CD14-positive monocyte (primary cell): ENCODE measurements at regions not wholly inside any gene's neighbourhood (a gene's known extent, or its start where the extent isn't known, plus 50 kb on each side); places are given as distances from the start of the nearest gene placed in this dataset.

Experiments
- DNase-seq, 3 donors: peaks; one replicate each; pipeline ENCODE4 v3.0.0-alpha.2; 2011 to 2022
- H2AFZ ChIP-seq: 2 replicates; pipeline ENCODE4 v1.6.0; 2012; ENCODE audit warnings: mild to moderate bottlenecking, low read depth, low read length, inconsistent platforms; ENCODE audit not compliant: insufficient read depth, poor library complexity, severe bottlenecking
- H3K27ac ChIP-seq, 2 donors: 1 replicate in 1 of 2; 2 replicates in 1 of 2; pipeline ENCODE4 v1.5.1; 2012 to 2013; ENCODE audit warnings: low read length in 2 of 2, control low read depth in 1 of 2, inconsistent platforms in 1 of 2, low read depth in 1 of 2, mild to moderate bottlenecking in 1 of 2
- H3K27me3 ChIP-seq, 2 donors: one replicate each; pipeline versions ENCODE4 v1.6.0 to v1.6.1; 2011 to 2013; ENCODE audit warnings: low read length in 2 of 2; ENCODE audit not compliant: control insufficient read depth in 2 of 2, insufficient read depth in 2 of 2
- H3K36me3 ChIP-seq, 2 donors: replicated peaks in 1 of 2; 1 replicate in 1 of 2; 2 replicates in 1 of 2; pipeline versions ENCODE4 v1.5.1 to v1.6.1; 2012 to 2013; ENCODE audit warnings: low read length in 2 of 2, control low read depth in 1 of 2, inconsistent platforms in 1 of 2, mild to moderate bottlenecking in 1 of 2; ENCODE audit not compliant: insufficient read depth in 2 of 2, control insufficient read depth in 1 of 2
- H3K4me1 ChIP-seq, 2 donors: 1 replicate in 1 of 2; 2 replicates in 1 of 2; pipeline versions ENCODE4 v1.5.1 to v1.6.1; 2012 to 2013; ENCODE audit warnings: low read length in 2 of 2, control low read depth in 1 of 2, inconsistent platforms in 1 of 2, mild to moderate bottlenecking in 1 of 2, moderate library complexity in 1 of 2; ENCODE audit not compliant: insufficient read depth in 2 of 2, control insufficient read depth in 1 of 2
- H3K4me2 ChIP-seq: replicated peaks from 2 replicates; pipeline ENCODE3; 2012; ENCODE audit warnings: low read length, moderate library complexity, mild to moderate bottlenecking; ENCODE audit not compliant: poor library complexity, severe bottlenecking; ENCODE audit errors: extremely low read depth
- H3K4me3 ChIP-seq, 3 experiments: fragments of 200-600 bp in 1 of 3; sonication (generic) in 1 of 3; replicated peaks in 1 of 3; 1 replicate in 2 of 3; 2 replicates in 1 of 3; pipeline ENCODE4 v1.5.1; 2011 to 2013; ENCODE audit warnings: low read length in 3 of 3, mild to moderate bottlenecking in 3 of 3, control low read depth in 2 of 3, low read depth in 2 of 3, inconsistent platforms in 1 of 3, moderate library complexity in 1 of 3
- H3K79me2 ChIP-seq: 2 replicates; pipeline ENCODE4 v1.6.0; 2012; ENCODE audit warnings: mild to moderate bottlenecking, control low read depth, inconsistent platforms, low read length, moderate library complexity; ENCODE audit not compliant: insufficient read depth
- H3K9ac ChIP-seq: 2 replicates; pipeline ENCODE4 v1.6.0; 2017; ENCODE audit warnings: low read length, mild to moderate bottlenecking; ENCODE audit not compliant: insufficient read depth, poor library complexity, severe bottlenecking
- H3K9me3 ChIP-seq, 2 donors: replicated peaks in 1 of 2; 1 replicate in 1 of 2; 2 replicates in 1 of 2; pipeline versions ENCODE4 v1.5.1 to v1.6.1; 2012 to 2013; ENCODE audit warnings: low read length in 2 of 2, control low read depth in 1 of 2; ENCODE audit not compliant: control insufficient read depth in 1 of 2, insufficient read depth in 1 of 2
- H4K20me1 ChIP-seq: 2 replicates; pipeline ENCODE4 v1.6.0; 2012; ENCODE audit warnings: mild to moderate bottlenecking, low read length, control low read depth, moderate library complexity; ENCODE audit not compliant: insufficient read depth
- H3K27ac Mint-ChIP-seq, 7 donors: one replicate each; pipeline ENCODE4 v1.8.0; 2020; ENCODE audit warnings: mild to moderate bottlenecking in 7 of 7, mixed read lengths in 7 of 7, moderate library complexity in 6 of 7, inconsistent platforms in 2 of 7
- H3K27me3 Mint-ChIP-seq, 3 donors: one replicate each; pipeline ENCODE4 v1.8.0; 2021 to 2022; ENCODE audit warnings: low read depth in 3 of 3, mild to moderate bottlenecking in 3 of 3, mixed read lengths in 3 of 3, moderate library complexity in 3 of 3, inconsistent platforms in 1 of 3
- H3K36me3 Mint-ChIP-seq, 2 donors: one replicate each; pipeline ENCODE4 v1.8.0; 2020; ENCODE audit warnings: mixed read lengths in 2 of 2, inconsistent platforms in 1 of 2, mild to moderate bottlenecking in 1 of 2
- H3K4me1 Mint-ChIP-seq: one replicate; pipeline ENCODE4 v1.8.0; 2020; ENCODE audit warnings: mild to moderate bottlenecking, mixed read lengths
- H3K4me3 Mint-ChIP-seq, 2 donors: one replicate each; pipeline ENCODE4 v1.8.0; 2020; ENCODE audit warnings: mild to moderate bottlenecking in 2 of 2, mixed read lengths in 2 of 2, moderate library complexity in 1 of 2
- H3K9me3 Mint-ChIP-seq, 7 donors: one replicate each; pipeline ENCODE4 v1.8.0; 2020 to 2022; ENCODE audit warnings: mixed read lengths in 7 of 7, mild to moderate bottlenecking in 6 of 7, moderate library complexity in 6 of 7, inconsistent platforms in 2 of 7
- WGBS: methylation state at CpG from one replicate; pipeline ENCODE4 v1.1.5; 2013; ENCODE audit warnings: missing lambda C conversion rate; ENCODE audit not compliant: insufficient coverage; 5-methylcytosine and 5-hydroxymethylcytosine counted together
- intact Hi-C, 2 donors: fragments of 100-400 bp; cut with micrococcal nuclease; formaldehyde crosslinking; loops; one replicate each; pipeline versions ENCODE4 v1.15.0 to v1.15.1; 2023
- TF ChIP-seq, protein P1 (sequence below): fragments of 200-600 bp; IDR thresholded peaks from one replicate; pipeline ENCODE4 v1.8.0; 2022; ENCODE audit warnings: antibody characterized with exemption, mild to moderate bottlenecking

DNA sequence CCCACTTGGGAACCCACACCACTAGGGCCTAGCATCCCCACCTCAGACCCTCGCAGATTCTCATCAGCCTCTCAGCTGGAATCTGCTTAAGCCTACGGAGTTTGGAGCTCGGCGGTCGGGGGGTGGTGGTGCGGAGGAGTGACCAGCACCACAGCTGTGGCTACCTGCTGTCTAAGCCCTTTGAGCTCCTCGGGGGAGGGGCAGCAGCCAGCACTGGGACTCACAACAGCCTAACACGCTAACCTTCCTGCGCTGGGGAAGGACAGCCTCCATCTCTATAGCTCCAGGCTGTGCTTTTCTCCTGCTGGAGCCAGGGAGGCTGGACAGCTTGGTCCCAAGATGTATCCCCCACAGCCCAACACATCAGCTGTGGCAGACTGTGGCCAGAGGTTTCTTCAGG, 281.5 kb downstream of the USP46 start:
- intact Hi-C loops: loop anchor here (2.0 to 10.0 kb wide), 3 partner anchors 605 to 1857 kb away; no protein-coding TSS in a partner anchor
- Mint-ChIP-seq H3K4me1 (no peaks in the 10 kb centered on the region), H3K9me3 (peaks cover 0 to 1% (median 0%) of the 10 kb centered on the region in 7 donors)

DNA sequence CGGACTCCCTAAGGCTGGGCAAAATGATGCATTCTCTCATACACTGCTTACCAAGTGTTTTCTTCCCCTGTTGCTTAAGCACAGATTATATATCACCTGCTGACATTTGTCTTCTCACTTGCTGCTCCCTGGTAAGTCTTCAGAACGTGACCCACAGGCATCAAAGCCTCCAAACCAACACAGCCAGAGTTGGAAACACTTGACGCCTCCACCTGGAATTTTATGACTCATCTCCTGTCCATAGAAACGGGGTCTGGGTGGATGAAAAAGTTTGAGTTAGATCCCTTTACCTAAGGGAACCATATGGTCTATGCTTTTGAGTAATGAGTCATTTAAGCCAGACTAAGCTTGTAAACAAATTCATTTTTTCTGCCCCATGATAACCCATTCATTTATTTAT, 251.6 kb downstream of the USP46 start:
- Histone ChIP-seq H3K36me3 (no peaks in the 10 kb centered on the region), H2AFZ (no peak overlapping the region), H3K9me3 (peaks cover 20 to 21% of the 10 kb centered on the region in 2 donors), H3K4me1 (no peaks in the 10 kb centered on the region), H3K27ac (no peak overlapping the region), H3K79me2 (no peaks in the 10 kb centered on the region), H3K9ac (no peak overlapping the region), H3K27me3 (no peaks in the 10 kb centered on the region), H4K20me1 (no peaks in the 10 kb centered on the region), H3K4me2 (no peak overlapping the region), H3K4me3 (no peak overlapping the region)
- peaks cover 12 to 29% (median 20%) of the 10 kb centered on the region in 7 donors for H3K9me3 Mint-ChIP-seq
- no peaks in the 10 kb centered on the region for H3K36me3 Mint-ChIP-seq
- intact Hi-C loops: no loop called here
- H3K27ac Mint-ChIP-seq: no peak overlapping the region
- no peak for DNase-seq
- H3K4me1 Mint-ChIP-seq: no peaks in the 10 kb centered on the region
- H3K4me3 Mint-ChIP-seq: no peak overlapping the region
- H3K27me3 Mint-ChIP-seq: no peaks in the 10 kb centered on the region
- TF ChIP-seq, protein P1, sequence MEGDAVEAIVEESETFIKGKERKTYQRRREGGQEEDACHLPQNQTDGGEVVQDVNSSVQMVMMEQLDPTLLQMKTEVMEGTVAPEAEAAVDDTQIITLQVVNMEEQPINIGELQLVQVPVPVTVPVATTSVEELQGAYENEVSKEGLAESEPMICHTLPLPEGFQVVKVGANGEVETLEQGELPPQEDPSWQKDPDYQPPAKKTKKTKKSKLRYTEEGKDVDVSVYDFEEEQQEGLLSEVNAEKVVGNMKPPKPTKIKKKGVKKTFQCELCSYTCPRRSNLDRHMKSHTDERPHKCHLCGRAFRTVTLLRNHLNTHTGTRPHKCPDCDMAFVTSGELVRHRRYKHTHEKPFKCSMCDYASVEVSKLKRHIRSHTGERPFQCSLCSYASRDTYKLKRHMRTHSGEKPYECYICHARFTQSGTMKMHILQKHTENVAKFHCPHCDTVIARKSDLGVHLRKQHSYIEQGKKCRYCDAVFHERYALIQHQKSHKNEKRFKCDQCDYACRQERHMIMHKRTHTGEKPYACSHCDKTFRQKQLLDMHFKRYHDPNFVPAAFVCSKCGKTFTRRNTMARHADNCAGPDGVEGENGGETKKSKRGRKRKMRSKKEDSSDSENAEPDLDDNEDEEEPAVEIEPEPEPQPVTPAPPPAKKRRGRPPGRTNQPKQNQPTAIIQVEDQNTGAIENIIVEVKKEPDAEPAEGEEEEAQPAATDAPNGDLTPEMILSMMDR: no peak
- no CpG with 5 or more reads among the region's 4 CpGs for WGBS

More for the DNA sequence above, 281.5 kb downstream of the USP46 start:
- TF ChIP-seq, protein P1: no peak
- Histone ChIP-seq H3K4me3 (no peak overlapping the region), H3K27ac (no peak overlapping the region), H3K9me3 (no peaks in the 10 kb centered on the region), H3K4me1 (no peaks in the 10 kb centered on the region), H3K4me2 (no peak overlapping the region), H3K36me3 (no peaks in the 10 kb centered on the region), H3K27me3 (no peaks in the 10 kb centered on the region), H4K20me1 (no peaks in the 10 kb centered on the region), H3K79me2 (no peaks in the 10 kb centered on the region), H3K9ac (no peak overlapping the region), H2AFZ (no peak overlapping the region)
- no peak overlapping the region for H3K4me3 Mint-ChIP-seq
- 97% methylated on average over 9 of the region's 9 CpGs for WGBS
- DNase-seq: no peak
- H3K27me3 Mint-ChIP-seq: peaks cover 1 to 6% (median 2%) of the 10 kb centered on the region in 3 donors
- H3K27ac Mint-ChIP-seq: no peak overlapping the region
- H3K36me3 Mint-ChIP-seq: no peaks in the 10 kb centered on the region
